OCI-LY1 (cell line): ENCODE measurements at regions not wholly inside any gene's neighbourhood (a gene's known extent, or its start where the extent isn't known, plus 50 kb on each side); places are given as distances from the start of the nearest gene placed in this dataset.

ENCODE experiments used
- CTCF ChIP-seq: fragments of 200-600 bp; sonication (generic), shearing (Covaris generic); IDR thresholded peaks from 2 replicates; pipeline ENCODE4 v1.5.1; 2017; ENCODE audit warnings: mild to moderate bottlenecking, antibody characterized with exemption, low read length, moderate library complexity, mixed read lengths
- EZH2 ChIP-seq: fragments of 200-600 bp; sonication (generic), shearing (Covaris generic); IDR thresholded peaks from 2 replicates; pipeline ENCODE4 v1.8.0; 2017; ENCODE audit warnings: borderline replicate concordance, mixed run types, mild to moderate bottlenecking, antibody characterized with exemption, low read length, moderate library complexity, mixed read lengths

- no peak for TF ChIP-seq CTCF
- no peak for TF ChIP-seq EZH2
Measured at GRCh38 chr2:19299522-19299921, 58.9 kb downstream of the OSR1 start.
